Ovary (tissue), 7 donors: ENCODE measurements at regions not wholly inside any gene's neighbourhood (a gene's known extent, or its start where the extent isn't known, plus 50 kb on each side); places are given as distances from the start of the nearest gene placed in this dataset.

Experiments
- DNase-seq, 5 donors: peaks; one replicate each; pipeline ENCODE4 v3.0.0-alpha.2; 2019 to 2020
- H3K27ac ChIP-seq, 2 donors: fragments of 200-600 bp; one replicate each; pipeline versions ENCODE4 v1.5.1 to v1.8.0; 2019 to 2022
- H3K27me3 ChIP-seq: fragments of 200-600 bp; one replicate; pipeline ENCODE4 v1.8.0; 2022
- H3K36me3 ChIP-seq: fragments of 200-600 bp; sonication (generic); one replicate; pipeline ENCODE4 v1.5.1; 2019
- H3K4me1 ChIP-seq: one replicate; pipeline ENCODE4 v1.8.1; 2013; ENCODE audit warnings: mild to moderate bottlenecking, moderate library complexity; ENCODE audit not compliant: insufficient read depth
- H3K4me3 ChIP-seq: fragments of 200-600 bp; sonication (generic); one replicate; pipeline ENCODE4 v1.5.1; 2017
- H3K9me3 ChIP-seq, 2 donors: fragments of 200-600 bp in 1 of 2; sonication (generic) in 1 of 2; one replicate each; pipeline versions ENCODE4 v1.5.1 to v1.8.1; 2013 to 2019; ENCODE audit warnings: mild to moderate bottlenecking in 1 of 2, moderate library complexity in 1 of 2
- CTCF ChIP-seq, 3 donors: fragments of 450-650 bp in 2 of 3; fragments of 200-600 bp in 1 of 3; IDR thresholded peaks; one replicate each; pipeline versions ENCODE4 v1.5.1 to v1.8.0; 2016 to 2022; ENCODE audit warnings: antibody characterized with exemption in 3 of 3, mild to moderate bottlenecking in 1 of 3
- EP300 ChIP-seq: sonication (generic); formaldehyde crosslinking; IDR thresholded peaks from one replicate; pipeline ENCODE4 v1.6.1; 2017; ENCODE audit warnings: antibody characterized with exemption
- POLR2A ChIP-seq: fragments of 450-650 bp; IDR thresholded peaks from one replicate; pipeline ENCODE4 v1.6.1; 2017; ENCODE audit warnings: antibody characterized with exemption, mild to moderate bottlenecking, moderate library complexity
- WGBS, 3 donors: extraction: QIAGEN DNeasy Blood & Tissue Kit in 1 of 3; methylation state at CpG; one replicate each; pipeline versions ENCODE4 v1.1.5 to v1.1.7; 2013 to 2017; 5-methylcytosine and 5-hydroxymethylcytosine counted together
- intact Hi-C, 4 donors: fragments of 100-400 bp; cut with DNase I; formaldehyde crosslinking; loops; one replicate each; pipeline versions ENCODE4 v1.11.0 to v1.15.1; 2022 to 2023
- donor health status: DM: no; HTN: no; CAD: no; lungs with moderate emphysema.
- donor health status: DM: no; HTN: no; CAD: no.
- donor health status: Bipolar disorder and iron deficiency.
- donor health status: DM: no; HTN: no; CAD: no.
- donor health status: DM: yes; HTN: yes; CAD: no.

GRCh38 chr1:22374001-22374400 is 77.7 kb upstream of the ZBTB40 start:
- TF ChIP-seq CTCF (IDR thresholded peaks at IDR 0.05) (no peak), POLR2A (no peak), EP300 (no peak)
- Histone ChIP-seq H3K27me3 (no peaks in the 10 kb centered on the region), H3K36me3 (no peaks in the 10 kb centered on the region), H3K27ac (no peak overlapping the region), H3K4me3 (no peak overlapping the region), H3K9me3 (no peaks in the 10 kb centered on the region), H3K4me1 (no peaks in the 10 kb centered on the region)
- 56 to 73% (median 65%) methylated on average over 1 of the region's 1 CpG for WGBS, 3 donors
- DNase-seq = no peak
- intact Hi-C loops = no loop called here

GRCh38 chr1:22375601-22376000 is 76.0 kb upstream of the ZBTB40 start:
- intact Hi-C loops = no loop called here
- H3K27me3 ChIP-seq = no peaks in the 10 kb centered on the region
- DNase-seq = no peak
- TF ChIP-seq EP300 (no peak), POLR2A (no peak), CTCF (IDR thresholded peaks at IDR 0.05) (no peak)
- H3K4me1 ChIP-seq = no peaks in the 10 kb centered on the region
- no peak overlapping the region for H3K27ac ChIP-seq
- H3K36me3 ChIP-seq = no peaks in the 10 kb centered on the region
- no peak overlapping the region for H3K4me3 ChIP-seq
- 83 to 86% (median 86%) methylated on average over 9 of the region's 9 CpGs for WGBS, 3 donors
- H3K9me3 ChIP-seq = no peaks in the 10 kb centered on the region

GRCh38 chr1:22376001-22376400 is 75.7 kb upstream of the ZBTB40 start:
- 74 to 81% (median 75%) methylated on average over 5 of the region's 5 CpGs for WGBS, 3 donors
- Histone ChIP-seq H3K9me3 (no peaks in the 10 kb centered on the region), H3K27ac (no peak overlapping the region), H3K36me3 (no peaks in the 10 kb centered on the region), H3K4me3 (no peak overlapping the region), H3K27me3 (no peaks in the 10 kb centered on the region), H3K4me1 (no peaks in the 10 kb centered on the region)
- no peak for TF ChIP-seq EP300
- TF ChIP-seq CTCF (IDR thresholded peaks at IDR 0.05) = no peak
- TF ChIP-seq POLR2A = no peak
- DNase-seq = no peak
- intact Hi-C loops = no loop called here

GRCh38 chr1:22376546-22376945 is 75.1 kb upstream of the ZBTB40 start:
- intact Hi-C loops = no loop called here
- no peak overlapping the region for H3K4me3 ChIP-seq
- no peaks in the 10 kb centered on the region for H3K9me3 ChIP-seq
- no peaks in the 10 kb centered on the region for H3K4me1 ChIP-seq
- TF ChIP-seq CTCF (IDR thresholded peaks at IDR 0.05) (no peak), POLR2A (no peak), EP300 (no peak)
- H3K36me3 ChIP-seq = no peaks in the 10 kb centered on the region
- no peak overlapping the region for H3K27ac ChIP-seq
- DNase-seq = no peak
- H3K27me3 ChIP-seq = no peaks in the 10 kb centered on the region
- 77 to 85% (median 84%) methylated on average over 8 of the region's 8 CpGs for WGBS, 3 donors

- no peak for TF ChIP-seq EP300
- TF ChIP-seq POLR2A = no peak
- TF ChIP-seq CTCF (IDR thresholded peaks at IDR 0.05) = no peak
- H3K27ac ChIP-seq = no peak overlapping the region
- H3K4me1 ChIP-seq = no peaks in the 10 kb centered on the region
- no peaks in the 10 kb centered on the region for H3K9me3 ChIP-seq
- H3K36me3 ChIP-seq = no peaks in the 10 kb centered on the region
- intact Hi-C loops = no loop called here
- 81 to 92% (median 82%) methylated on average over 3 of the region's 3 CpGs for WGBS, 3 donors
- H3K4me3 ChIP-seq = no peak overlapping the region
- no peaks in the 10 kb centered on the region for H3K27me3 ChIP-seq
- DNase-seq = no peak
Observed at GRCh38 chr1:22376976-22377375, 74.7 kb upstream of the ZBTB40 start.
